ENCODE measurements at regions not wholly inside any gene's neighbourhood (a gene's known extent, or its start where the extent isn't known, plus 50 kb on each side); places are given as distances from the start of the nearest gene placed in this dataset.
A peak's percentile ranks its signal among the peaks of the same experiment; 100 is the strongest.

DNA sequence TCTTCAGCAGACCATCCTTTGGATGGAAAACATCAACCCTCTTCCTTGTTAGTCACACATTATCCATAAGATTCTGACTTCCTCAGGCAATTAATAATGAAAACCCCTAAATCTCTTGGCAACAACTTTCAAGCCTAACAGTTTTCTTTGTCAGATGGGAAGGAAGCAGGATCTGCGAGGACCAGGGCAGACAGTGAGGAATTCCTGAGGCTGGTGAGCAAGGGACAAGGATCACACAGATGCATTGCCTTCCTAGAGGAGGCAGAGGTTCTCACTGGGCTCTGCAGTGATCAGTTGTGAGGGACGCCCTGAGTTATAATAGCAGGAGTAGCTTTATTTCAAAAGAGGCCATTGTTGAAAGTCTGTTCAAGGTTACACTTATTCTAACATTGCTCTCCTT, 195.4 kb downstream of the SLIT2 start:
- no peak for DNase-seq (ENCODE audit: low spot score)

DNA sequence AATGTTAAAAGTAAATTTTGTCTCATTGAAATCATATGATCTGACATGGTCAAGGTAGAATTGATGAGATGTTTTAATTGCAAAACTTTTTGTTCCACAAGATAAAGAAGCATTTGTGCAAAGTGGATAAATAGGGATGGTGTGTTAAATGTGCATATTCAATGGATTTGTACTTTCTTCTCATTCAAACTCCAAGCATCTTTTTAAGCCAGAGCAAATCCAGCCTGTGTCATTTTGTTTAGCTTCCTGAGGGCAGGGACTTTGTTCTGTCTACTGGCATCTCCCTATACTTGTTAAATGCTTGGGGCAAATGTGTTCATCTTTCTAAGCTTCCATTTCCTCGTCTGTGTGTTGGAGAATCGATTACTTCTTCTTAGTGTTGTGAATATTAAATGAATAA, 200.3 kb downstream of the SLIT2 start:
- no peak for DNase-seq (ENCODE audit: low spot score)

DNA sequence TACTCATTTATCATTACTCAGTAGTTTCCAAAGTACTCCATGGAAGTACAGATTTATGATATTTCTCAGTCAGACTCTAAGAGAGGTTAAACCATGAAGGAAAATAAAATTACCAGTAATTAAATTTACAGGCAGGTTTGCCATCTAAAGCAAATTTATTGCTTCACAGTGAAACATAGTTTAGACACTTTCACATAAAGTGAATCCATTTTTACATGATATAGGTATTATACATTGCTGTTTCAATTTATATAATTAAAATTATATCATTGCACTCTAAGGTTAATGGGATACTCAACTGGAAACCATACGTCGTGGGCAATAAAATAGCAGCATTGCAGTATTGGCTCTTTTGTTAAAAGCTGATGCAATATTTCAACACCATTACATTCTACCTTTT, 202.8 kb downstream of the SLIT2 start:
- DNase-seq (ENCODE audit: low spot score) = no peak

DNA sequence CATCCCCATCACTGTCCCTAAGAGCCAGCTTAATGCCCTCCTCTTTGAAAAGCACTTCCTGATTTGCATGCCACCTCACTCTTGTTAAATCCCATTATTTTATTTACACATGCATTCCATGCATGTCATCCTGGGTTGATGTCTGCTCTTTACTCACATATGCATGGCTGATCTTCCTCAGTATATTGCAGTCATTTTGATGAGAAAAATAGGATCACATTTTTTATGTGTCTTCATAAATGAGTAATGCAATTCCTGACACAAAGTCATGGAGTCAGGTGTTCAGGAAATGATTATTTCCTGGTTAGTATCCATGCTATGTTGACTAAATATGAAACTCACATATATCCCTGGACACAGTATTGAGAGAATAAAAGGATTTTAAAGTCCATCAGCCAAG, 204.7 kb downstream of the SLIT2 start:
- DNase-seq (ENCODE audit: low spot score) = no peak

DNA sequence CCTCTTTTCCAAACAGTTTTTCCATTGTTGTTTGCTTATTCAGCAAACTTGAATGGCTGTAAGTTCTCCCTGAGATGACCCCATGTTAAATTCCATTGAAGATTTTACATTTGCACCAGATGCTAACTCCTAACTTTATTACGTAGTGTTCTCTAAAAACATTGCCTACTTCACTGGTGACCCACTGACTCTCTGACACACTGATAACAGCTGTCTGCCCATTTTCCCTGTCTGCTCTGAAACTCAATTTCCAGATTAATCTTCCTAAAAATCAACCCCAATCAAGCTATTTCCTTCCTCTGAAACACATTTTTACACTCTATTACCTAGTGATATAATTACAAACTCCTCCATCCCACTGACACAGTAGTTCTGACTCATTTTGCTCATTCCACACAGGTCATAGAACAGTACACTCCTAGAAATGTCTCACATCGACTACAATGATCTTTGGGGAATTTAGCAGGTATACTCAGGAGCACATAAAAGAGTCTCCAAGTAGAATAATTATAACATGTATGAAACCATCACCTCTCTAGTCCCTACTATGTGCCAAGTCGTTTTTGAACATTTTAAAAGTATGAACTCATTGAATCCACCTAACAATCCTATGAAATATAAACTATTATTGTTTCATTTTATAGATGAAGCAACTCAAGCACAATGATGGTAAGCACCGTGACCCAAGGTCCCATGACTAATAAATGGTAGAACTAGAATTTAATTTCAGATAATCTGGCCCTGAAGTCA, 210.9 kb downstream of the SLIT2 start:
- peak; percentile 53 for DNase-seq (ENCODE audit: low spot score)

DNA sequence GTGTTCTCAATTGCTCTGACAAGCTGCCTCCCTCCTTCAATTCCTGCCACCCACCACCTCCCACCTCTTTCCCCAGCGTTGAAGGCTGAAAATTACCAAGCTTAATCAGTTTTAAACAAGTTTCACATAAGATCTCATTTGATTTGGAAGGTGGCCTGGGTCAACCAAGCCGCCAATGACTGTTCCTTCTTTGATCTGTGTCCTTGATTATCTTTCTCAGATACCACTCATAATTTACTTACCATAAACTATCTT, 211.4 kb downstream of the SLIT2 start:
- DNase-seq (ENCODE audit: low spot score) = peak; percentile 17

DNA sequence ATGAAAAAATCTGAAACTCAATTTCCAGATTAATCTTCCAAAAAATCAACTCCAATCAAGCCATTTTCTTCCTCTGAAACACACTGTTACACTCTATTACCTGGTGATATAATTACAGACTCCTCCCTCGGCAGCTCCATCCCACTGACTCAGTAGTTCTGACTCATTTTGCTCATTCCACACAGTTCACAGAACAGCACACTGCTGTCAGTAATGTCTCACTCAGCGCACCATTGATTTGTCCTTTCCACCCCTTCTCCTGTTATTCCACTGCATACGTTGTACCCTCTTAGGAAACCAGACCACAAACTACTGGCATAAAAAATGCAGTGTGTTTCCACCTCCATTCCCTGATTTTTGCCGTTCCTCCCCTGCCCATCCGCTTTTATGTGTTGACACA, 212.7 kb downstream of the SLIT2 start:
- DNase-seq (ENCODE audit: low spot score) = no peak

DNA sequence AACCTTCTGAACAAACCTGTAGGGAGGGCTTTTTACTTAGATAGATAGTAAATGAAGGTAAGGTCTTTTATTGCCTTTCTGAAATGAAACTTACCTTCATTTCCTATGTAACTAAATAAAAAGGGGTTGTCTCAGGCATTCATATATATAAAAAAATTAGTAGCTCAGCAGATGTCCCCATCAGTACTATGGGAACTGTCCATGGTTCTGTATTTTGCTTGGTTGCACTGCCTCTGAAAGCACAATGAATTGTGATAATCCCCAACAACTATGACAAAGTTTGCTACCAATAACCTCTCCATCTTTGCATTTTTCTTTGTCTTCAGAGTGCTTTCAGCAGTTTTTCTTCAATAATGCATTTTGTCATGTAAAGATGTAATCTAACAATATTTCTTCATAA, 222.4 kb downstream of the SLIT2 start:
- DNase-seq (ENCODE audit: low spot score) = no peak

DNA sequence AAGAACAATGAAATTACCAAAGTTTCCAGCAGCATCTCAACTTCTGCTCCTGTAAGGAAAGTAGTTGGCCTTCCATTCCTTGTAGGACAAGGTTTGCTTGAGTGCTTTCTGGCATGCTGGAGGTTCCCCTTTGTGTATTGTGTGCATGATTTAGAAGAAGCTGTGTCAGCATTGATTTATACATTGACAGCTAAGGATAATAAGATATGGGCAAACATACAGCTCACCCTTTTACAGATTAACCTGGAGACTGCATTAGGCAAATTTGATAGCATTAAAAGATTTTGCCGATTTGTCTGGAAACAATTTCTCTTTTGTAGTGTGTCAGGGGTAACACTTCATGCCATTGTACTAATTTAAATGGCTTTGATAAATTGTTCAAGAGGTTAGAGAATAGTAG, 221.8 kb upstream of the PACRGL start:
- DNase-seq (ENCODE audit: low spot score) = no peak

DNA sequence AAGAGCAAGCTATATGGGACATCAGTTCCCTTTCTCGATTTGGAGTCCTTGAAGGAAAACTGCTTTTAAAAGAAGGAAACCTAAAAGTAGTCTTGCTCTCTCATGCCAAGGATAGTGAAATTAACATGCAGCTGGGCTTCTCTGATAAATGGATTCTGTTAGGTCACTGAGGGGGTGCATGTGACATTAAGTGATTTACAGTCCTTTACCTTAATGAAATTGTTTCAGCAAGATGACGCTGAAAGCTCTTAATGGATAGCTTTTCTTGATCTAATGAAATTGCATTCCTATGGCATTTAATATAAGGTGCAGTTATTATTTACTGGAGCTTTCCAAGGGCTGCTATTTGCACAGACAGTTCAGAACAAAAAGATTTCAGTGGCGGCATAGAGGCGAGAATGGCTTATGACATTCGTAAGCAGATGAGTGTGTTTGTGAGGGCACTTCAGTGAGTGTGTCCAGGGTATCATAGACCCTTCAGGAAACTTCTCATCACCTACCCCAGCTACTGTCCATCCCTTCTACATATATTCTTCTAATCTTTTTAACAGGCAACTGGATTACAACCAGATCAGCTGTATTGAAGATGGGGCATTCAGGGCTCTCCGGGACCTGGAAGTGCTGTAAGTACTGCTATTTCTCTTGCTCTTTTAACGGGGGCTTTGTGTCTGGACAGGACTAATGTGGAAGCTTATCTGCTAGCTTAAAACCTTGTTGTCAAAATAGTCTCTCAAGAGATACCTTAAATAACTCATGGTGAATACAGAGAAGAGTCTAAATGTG, 219.9 kb upstream of the PACRGL start:
- DNase-seq (ENCODE audit: low spot score) = peak; percentile 91

DNA sequence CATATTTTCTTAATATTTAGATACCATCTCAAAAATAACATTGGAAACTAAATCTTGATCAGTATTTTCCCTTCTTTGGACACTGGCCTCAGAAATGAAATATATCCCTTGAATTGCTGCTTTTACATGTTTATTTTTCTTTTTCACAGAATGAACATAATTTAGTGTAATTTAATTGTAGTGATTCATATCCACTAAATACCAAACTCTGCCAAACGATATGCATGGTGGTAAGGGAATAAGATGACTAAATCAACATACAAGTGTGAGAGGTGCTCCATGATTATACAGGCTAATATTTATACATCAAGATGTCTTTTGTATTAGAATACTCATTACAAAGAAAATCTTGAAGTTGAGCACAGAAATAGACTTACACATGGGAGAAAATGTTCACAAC, 216.8 kb upstream of the PACRGL start:
- DNase-seq (ENCODE audit: low spot score) = no peak

DNA sequence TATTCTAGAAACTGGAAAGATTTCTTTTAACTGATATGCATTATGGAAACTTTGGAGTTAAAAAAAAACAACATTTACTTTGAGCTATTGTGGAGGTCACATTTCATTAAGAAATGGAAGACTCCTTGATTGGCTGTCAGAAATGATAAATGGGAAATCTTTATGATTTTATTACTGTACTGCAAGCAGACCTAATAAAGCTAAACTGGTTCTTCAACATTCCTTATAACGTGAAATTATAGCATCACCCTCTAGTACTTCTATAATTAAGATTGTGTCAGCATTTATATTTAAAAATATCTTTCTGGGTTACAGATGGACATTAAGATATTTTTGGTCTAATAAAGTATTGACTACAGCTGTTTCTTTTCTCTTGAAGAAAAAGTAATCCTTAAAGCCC, 213.8 kb upstream of the PACRGL start:
- no peak for DNase-seq (ENCODE audit: low spot score)

DNA sequence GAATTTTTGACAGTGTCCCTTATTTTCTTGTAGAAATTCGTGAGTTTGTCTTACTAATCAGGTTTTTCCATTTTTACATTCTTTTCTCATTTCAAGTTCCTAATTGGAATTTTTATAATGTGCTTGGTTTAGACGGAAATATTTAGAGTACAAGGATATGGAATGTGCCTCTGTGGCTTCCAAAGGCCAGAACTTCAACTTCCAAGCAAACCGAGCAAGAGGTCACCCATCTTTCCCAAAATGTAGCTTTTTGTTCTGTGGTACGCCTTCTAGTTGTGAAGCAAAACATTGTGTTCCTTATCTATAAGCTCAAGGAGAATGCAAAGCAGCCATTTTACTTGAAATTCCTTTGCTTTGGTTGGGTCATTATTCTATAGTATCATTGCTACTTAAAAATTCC, 212.8 kb upstream of the PACRGL start:
- no peak for DNase-seq (ENCODE audit: low spot score)

DNA sequence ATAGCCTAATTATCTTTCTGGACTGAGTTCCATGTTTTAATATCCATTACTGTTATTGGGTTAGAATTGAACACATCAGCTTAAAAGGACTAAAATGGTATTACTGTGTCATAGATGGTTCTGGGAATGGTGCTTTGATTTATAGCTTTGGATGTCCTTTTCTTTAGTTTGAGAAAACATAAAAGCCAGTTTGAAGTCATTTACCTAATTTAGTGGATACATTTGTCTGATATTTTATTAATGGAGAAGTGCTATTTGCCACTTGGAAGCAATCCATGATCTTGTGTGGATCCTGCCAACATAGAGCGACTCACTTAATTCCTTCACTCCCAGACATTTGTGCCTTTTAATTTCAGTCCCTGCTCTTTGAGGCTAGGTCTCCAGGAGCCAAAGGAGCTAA, 212.4 kb upstream of the PACRGL start:
- no peak for DNase-seq (ENCODE audit: low spot score)

DNA sequence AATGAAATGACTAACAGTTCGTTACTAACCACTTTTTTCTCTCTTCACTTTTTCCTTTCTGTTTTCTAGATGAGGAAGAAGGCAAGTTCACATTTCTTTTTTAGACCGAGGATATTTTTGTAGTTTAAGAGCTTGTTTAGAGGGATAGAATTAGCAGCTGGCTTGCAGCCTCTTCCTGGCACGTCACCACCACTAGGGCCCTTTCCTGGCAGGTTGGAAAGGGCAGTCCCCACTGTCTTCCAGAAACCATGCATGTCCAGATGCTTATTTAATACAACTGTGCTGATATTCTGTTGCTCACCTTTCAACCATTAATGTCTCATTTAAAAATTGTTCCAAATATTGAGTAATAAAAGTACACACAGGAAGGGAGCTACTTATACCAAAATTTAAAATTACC, 209.5 kb upstream of the PACRGL start:
- no peak for DNase-seq (ENCODE audit: low spot score)

DNA sequence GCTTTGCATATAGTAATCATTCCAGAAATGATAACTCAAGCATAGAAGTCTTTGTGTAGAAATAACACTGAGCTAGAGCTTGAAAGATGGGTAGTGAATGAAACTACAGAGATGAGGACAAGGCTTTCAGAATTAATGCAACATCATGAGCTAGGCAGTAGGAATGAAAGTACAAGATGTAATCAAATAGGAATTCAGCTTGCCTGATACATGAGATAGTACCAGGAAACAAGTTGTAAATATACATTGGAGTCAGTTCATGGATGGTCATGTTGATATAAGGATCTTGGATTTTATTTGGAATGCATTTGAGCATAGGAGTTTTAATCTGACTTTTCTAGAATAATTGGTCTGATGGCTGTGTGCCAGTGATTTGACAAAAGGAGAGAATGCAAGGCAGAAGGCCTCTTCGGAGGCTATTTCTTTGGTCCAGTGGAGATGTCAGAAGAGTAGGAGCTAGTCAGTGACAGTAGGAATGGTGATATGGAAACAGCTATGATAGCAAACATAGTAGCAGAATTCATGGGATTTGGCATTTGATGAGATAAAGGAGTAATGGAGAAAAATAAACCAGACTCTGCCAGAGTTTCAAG, 206.4 kb upstream of the PACRGL start:
- DNase-seq (ENCODE audit: low spot score) = no peak

DNA sequence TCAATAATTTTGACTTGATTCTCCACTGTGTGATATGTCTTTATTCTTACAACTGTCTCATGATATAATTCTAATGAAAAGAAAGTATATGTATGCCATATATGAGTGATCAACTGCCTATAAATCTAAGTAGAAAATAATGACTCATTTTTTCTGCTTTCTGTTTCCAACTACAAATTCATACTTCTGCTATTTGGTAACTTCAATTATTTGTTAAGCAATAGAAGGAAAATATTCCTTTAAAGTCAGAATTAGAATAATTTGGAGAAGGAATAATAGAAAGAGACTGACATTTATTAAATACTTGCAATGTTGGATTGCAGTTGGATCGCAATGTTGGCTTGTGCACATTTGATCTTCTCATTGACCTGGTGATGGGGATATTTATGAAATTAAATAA, 204.2 kb upstream of the PACRGL start:
- DNase-seq (ENCODE audit: low spot score) = no peak

DNA sequence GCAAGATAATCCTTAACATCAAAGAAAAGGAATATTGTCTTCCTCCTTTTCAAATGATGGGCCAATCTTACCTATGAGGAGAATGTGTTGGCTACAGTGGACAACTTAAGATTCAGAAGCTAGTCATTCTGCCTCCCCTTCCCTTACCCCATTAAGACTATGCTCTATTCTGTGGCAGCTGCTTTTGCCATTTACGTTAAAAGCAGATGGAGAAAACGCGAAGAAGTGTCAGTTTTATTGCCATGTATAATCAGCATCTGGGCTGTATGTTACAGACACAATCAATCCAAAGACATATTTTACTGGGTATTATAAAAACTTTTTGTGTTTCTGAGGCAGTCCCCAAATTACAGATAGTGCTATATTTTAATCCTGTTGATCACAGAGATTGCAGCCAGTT, 196.1 kb upstream of the PACRGL start:
- DNase-seq (ENCODE audit: low spot score) = no peak

DNA sequence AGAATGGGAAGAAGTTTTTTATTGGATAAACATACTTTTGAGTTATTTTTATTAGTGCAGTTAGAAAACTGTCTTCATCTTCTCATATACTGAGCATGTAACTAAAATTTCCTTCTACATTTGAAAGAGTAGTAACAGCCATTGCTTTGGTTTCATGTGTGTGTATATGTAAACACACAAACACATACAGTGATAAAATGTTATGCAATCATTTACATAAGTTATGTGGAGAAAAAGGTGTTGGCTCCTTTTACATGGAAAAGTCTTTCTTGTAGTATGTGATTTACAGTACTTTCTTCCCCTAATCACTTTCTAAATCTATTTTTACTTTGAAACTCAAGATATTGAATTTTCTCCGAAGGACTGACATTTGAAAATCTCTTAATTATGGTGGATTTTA, 194.3 kb upstream of the PACRGL start:
- no peak for DNase-seq (ENCODE audit: low spot score)

DNA sequence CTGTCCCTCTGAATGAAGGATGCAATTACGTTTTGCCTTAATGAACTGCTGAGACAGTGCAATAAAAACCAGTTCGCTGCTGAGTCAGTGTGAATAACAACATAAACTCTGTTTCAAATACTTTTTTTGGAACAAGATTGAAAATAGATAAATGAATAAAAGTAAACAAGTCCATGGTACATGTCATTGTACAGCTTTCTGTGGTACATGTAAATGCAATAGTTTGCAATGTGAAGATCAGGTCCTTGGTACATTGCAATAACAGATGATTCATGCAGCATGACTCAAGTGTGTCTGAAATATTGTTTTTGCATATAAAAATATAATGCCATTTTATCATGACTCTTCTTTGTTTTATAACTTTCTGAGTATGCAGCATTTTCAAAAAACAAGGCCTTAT, 193.4 kb upstream of the PACRGL start:
- no peak for DNase-seq (ENCODE audit: low spot score)

DNA sequence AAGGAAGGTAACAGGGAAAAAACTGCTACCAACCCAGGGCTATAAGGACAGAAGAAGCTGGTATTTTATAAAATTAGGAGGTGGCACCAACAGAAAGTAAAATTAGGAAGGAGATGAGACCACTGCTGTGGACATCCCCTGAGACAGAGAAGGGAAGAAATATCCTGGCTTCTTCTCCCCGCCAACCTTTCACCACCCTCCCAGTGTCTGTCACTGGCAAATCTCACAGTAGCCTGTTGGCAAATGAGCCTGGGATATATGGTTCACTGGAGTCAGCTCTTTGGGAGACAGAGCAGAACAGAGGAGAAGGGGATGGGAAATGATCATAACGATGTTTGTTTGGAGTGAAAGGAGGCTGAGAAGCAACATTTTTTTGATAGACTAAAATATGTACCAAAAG, 190.9 kb upstream of the PACRGL start:
- peak; percentile 38 for DNase-seq (ENCODE audit: low spot score)

DNA sequence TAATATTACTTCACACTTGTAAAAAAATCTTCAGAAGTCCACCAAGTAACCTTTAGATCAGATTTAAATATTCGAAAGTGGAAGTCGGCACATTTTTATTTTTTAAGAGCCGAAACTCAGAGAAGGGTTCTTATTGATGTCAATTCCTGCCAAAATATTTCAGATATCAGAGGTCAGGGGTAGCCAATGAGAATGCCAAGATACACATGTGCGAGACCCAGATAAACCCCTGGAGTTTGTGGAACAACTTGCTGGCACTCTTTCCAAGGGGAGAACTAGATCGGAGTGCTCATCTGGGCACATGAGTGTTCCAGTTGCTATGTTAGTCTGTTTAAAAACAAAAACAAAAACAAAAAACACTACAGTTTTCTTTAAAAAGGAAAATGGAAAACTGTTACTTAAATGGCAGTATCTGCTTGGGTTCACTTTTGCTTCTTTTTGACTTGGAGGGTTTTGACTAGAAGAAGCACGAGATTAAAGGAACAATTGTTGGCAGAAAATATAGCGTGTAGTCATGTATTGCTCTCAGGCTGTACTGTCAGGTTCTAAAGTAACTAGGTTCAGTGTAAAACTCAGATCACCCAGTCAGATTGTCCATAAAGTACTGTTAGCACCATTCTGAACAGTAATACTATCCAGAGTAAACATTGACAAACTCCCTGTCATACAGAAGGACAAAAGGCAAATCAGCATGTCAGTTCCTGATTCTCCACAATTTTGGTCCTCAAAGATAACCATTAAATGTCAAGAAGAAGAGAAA, 188.0 kb upstream of the PACRGL start:
- no peak for DNase-seq (ENCODE audit: low spot score)

DNA sequence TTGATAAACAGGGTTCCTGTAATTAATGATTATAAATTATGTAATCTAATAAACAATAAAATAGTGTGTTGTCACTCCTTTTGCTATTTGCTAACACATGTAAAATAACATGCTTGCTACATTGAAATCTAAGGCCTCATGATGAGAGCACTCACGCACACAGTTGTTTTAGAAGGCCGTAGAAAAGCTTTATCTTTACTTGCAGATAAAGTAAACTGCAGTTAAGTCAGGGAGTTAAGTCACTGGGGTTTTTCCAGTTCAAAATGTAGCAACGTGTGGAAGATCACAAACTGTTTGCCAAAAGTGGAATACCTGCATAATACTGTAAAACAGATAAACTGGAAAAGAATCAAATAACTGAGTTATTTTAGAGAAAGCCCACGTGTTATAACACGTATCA, 187.3 kb upstream of the PACRGL start:
- no peak for DNase-seq (ENCODE audit: low spot score)
